GM21737 (cell line): ENCODE measurements at regions not wholly inside any gene's neighbourhood (a gene's known extent, or its start where the extent isn't known, plus 50 kb on each side); places are given as distances from the start of the nearest gene placed in this dataset.

ENCODE experiments used
- ATAC-seq: cut with Tn5 transposase; IDR thresholded peaks from one replicate; pipeline ENCODE4 v1.9.1; 2021; ENCODE audit warnings: mild to moderate bottlenecking, moderate library complexity; ENCODE audit not compliant: unreplicated experiment

DNA sequence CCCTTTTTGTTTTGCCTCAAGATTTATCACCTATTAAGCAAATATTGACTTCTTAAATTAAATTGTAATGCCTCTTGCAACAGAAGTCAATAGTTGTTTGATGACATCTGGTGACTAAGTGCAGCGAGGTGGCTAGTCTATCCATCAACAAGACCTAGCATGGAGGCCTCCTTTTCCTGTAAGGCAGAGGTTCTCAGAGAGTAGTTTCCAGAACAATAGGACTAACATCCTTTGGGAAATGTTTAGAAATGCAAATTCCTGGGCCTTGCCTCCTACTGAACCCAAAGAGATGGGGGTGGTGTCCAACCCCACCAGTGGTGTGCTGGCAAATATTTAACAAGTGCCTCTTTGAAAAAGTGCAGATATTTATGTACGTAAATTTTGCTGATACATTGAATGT, 143.7 kb downstream of the SCP2D1 start:
- ATAC-seq = no peak

DNA sequence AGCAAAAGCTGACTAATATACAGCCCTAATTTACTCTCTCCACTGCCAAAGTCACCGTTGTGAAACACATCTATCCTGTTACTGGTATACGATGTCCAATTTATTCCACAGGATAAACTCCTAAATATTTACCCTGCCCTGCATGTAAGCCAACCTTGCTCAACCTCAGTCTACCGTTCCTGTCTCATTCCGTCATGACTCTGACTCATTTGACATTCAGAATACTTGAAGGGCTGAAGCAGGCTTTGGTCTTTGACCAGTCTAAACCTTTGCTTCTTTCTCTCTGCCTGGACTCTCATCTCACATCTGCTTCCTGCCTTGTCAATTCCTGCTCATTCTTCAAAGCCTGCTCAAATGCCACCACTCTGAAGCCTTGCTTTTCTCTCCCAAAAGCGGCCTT, 157.5 kb downstream of the SCP2D1 start:
- no peak for ATAC-seq

DNA sequence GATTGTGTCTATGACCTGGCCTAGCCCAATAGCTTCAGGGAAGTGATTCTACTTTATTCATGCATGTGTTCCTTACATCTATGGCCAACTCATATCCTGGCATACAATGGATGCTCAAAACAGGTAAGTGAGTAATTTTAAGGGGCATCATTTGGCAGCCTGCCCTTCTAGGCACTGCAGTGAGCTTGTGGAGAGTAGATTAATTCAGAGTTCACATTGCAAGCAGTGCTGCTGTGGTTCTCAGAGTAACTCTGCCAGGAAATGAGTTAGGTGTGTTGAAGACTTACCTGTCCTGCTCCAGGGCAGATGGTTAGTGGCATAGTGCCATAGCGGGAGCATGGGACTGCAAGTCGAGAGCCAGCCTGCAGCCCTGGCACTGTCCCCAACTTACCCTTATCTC, 158.0 kb downstream of the SCP2D1 start:
- ATAC-seq = no peak

DNA sequence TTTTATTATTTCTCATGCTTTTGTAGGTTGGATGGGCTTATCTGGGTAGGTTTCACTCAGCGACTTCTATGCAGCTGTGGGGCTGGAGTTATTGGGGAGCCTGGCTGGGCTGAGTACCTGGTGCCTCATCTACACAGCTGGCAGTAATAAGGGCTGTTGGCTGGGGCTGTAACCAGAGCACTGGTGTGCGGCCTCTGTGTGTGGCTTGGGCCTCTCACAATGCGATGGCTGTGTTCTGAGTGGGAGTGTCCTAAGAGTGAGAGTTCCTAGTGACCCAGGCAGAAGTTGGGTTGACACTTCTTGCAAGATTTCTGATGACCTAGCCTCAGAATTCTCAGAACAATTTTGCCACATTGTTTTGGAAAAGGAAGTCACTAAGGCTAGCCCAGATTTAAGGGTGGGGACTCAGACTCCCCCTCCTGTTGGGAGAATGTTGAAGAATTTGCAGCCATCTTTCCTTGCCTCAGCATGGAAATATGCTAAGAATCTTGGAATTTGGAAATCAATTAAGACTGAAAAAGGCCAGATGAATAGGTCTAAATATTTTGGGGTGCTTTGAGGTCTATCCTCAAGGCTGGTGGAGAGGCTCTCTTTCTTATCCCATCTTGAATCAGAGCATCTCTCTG, 158.8 kb downstream of the SCP2D1 start:
- no peak for ATAC-seq

DNA sequence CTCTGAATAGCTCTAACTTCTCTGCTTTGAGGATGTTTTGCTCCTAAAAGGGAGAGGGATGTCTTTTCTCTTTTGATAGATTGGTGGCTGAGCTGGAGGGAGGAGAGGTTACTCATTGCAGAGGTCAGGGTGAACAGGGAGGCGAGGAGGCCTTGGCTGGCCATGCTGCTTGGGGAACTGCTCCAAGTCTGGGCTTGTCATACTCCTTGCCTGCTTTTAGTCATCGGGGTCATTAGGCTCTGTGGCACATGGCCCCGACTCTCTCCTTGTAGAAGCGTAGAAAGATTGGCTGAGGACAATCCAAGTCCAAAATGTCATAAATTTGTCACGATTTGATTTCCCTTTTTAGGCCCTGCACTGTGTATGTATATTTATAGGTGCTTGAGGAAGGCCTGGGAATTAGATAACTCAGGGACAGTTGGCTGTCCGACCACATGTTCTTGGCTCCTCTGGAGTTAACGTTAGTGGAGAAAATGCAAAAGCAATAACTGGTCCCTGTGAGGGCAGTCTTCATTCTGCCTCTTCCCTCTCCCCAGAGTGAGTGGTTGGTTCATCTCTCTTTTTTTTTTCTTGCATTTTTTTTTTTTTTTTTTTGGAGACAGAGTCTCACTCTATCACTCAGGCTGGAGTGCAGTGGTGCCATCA, 160.1 kb downstream of the SCP2D1 start:
- ATAC-seq = no peak

DNA sequence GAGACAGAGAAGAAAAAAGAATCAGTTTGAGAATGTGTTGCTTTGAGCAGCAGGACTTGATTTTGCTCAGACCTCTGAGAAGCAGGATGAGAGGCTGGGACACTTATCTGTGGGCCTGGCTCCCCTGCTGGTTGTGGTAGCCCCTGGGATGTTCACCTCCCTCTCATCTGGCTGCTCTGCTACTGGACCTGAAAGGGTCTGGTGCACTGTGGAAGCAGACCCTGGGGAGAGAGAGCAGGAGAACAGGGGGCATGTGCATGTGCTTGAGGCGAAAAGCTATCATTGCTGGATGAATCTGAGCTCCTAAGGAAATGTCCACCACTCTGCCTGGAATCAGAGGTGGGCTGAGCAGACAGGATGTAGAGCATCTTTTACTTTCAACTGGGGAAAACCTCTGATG, 161.1 kb downstream of the SCP2D1 start:
- ATAC-seq = no peak

DNA sequence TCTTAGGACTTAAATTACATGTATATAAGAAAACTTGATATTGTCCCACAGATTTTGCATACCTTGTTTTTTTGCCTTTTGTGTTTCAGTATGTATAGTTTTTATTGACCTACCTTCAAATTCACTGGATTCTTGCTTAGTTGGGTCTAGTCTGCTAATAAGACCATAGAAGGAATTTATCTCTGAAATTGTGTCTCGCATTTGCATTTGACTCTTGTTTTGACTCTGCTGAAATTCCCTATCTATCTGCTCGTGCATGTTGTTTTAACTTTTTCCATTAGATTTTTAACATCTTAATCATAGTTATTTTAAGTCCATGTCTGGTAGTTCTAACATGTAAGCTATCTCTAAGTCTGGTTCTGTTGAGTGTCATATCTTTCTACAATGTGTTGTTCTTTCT, 163.9 kb downstream of the SCP2D1 start:
- no peak for ATAC-seq

DNA sequence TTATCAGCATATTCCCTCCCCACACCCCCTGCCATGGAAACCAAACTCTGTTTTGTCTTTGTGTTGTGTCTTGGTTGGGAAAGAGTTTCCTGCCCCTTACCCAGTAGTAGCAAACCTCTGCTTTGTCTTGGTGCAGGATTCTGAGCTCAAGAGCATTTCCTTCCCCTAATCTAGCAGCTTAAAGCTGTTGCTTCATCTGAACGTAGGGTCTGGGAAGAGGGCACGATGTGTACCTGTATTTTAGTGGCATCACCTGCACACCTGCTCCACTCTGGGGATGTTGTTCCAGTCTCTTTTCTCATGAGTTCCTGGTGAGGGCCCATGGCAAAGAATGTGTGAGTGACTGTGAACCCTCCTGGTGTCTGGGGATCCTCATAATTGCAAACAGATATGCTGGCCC, 164.7 kb downstream of the SCP2D1 start:
- ATAC-seq = no peak

DNA sequence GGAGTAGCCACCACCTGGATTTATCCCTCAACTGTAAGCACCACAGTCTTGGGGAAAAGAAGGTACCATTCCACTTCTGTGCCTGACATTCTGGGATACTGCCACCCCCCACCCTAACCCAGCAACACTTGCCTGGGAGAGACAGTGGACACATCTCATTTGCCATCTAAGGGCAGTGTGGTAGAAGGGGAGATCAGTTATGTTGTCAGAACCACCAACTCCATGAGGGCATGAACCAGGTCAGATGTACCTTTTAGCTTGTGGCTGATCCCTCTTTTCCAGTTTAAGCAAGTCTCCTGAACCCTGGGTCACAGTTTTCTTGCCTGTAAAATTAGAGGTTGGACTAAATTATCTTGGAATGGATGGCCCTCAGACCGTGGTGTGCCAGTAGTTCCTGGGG, 165.5 kb downstream of the SCP2D1 start:
- no peak for ATAC-seq

DNA sequence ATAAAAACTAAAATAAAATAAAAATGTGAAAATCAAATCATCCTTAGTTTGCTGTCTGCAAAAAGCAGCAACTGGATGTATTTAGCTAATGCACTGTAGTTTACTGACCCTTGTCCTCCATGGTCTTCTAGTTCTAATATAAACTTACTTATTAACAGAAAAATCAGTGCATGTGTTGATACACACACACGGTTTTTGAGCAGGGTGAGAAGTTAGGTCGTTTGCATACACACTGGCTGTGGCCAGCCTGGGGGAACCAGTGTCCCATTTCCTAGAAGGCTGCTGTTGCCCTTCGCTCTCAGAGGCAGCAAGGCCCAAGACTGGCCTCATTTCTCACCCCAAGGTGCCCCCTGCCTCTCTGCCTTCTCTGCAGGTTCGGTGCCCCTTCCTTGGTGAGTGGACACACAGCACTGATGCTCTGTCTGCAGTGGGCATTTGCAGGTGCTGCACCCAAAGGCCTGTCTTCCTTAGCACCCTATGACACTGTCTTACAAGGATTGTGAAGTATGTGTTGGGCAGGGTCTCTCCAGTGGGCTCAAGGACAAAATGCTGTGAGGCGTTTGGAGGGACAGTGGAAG, 168.5 kb downstream of the SCP2D1 start:
- no peak for ATAC-seq

DNA sequence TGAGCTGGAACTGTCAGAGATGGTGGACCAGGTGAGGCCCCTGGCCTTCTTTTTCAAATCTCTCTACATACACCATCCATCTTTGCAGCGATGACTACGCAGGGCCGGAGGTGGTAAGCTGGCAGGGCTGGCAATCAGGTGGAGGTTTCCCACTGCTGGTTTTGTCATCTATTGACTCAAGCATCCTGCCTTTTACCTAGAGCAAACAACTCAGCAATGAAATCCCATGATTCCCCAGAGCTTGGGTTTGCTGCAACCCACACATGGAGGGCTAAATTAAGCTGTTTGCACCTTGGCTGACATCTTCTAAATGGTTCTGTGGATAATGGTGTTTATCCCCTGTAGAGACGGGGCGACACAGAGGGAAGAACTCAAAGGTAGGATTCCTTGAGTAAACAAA, 170.2 kb downstream of the SCP2D1 start:
- ATAC-seq = no peak

DNA sequence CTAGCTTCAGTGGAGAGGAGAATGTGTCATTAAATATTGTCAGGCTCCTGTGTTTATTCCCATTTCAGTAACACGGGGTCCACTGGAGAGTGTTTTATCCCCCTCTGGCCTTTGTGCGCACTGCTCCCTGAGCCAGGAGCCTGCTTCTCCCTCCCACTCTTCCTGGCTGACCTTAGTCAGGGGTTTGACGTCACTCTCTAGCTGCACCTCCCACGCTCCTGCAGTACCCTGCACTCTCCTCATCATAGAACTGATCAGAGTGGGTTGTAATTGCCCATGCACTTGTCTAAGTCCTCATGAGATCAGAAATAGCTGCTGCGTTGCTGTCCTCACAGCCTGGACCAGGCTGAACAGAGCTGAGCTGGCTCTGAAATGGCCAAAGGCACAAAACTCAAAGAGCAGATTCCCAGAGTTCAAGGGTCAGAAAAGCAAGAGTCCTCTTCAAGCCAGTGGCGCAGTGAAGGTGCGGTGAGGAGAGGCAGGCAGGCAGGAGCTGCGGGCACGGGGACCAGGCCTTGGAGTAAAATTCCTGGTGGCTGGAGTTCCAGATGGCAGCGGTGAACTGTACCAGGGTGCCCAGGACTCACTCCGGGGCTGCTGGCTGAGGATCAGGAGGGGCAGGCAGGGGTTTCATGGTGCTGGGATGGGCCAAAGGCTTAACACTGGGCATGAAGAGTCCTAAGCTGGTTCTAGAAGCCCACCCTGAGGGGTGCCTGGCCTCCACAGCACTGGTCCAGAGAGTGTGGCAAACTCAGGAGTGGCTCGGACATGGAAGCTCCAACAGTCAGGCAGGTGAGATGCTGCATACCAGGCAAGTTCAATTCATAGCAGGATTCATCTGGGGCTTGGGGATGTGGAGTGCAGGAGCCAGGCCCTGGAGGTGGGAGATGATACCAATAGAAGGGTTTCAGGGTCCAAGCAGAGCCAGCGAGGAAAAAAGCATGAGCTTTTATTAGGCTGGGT, 170.9 kb downstream of the SCP2D1 start:
- ATAC-seq = no peak

DNA sequence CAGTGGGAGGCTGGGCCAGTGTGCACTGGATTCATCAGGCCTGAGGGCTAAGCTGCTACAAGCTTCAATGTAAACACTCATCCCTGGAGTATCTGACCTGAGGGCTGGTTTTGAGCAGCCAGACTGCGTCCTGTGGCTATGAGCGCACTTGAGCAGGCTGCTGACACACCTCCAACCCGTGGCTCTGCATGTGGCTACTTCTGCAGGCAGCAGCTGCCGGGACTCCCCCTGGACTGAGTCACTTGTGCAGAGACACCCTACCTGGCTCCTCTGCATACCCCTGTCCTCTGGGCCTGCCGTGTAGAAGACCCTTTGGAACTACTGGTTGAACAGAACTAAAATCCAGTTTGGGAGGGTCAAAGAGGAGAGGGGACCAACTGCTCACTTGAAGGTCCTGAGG, 172.0 kb downstream of the SCP2D1 start:
- ATAC-seq = no peak

DNA sequence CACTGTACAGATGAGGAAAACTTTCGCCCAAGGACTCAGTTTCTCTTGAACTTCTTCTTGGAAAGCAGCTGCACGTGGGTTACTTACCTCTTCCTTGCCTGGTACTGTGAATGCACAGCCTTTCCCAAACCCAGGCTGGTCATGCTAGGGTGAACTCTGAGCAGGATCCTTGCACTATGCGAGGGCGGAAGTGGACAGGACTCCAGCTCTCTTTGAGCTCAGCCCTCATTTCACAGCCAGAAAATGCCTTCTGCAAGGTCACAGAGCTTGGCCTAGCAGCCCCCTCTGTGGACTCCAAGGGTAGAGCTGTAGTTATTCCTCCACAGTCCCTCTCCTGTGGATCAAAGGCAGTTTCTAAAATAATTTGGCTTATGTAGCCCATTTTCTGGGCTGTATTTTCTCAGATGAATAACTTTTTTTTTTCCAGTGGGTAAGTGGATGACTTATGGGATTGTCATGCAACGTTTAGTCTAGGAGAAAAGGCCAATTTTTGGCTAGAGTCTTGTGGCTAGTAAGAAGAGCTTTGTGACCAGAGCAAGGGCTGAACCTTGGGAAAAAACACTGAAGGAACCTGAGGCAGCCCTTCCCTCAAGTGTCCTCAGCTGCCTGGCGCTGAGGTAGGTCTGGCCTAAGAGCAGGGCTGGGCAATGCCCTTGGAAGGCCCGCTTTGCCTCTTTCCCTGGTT, 172.7 kb downstream of the SCP2D1 start:
- no peak for ATAC-seq

DNA sequence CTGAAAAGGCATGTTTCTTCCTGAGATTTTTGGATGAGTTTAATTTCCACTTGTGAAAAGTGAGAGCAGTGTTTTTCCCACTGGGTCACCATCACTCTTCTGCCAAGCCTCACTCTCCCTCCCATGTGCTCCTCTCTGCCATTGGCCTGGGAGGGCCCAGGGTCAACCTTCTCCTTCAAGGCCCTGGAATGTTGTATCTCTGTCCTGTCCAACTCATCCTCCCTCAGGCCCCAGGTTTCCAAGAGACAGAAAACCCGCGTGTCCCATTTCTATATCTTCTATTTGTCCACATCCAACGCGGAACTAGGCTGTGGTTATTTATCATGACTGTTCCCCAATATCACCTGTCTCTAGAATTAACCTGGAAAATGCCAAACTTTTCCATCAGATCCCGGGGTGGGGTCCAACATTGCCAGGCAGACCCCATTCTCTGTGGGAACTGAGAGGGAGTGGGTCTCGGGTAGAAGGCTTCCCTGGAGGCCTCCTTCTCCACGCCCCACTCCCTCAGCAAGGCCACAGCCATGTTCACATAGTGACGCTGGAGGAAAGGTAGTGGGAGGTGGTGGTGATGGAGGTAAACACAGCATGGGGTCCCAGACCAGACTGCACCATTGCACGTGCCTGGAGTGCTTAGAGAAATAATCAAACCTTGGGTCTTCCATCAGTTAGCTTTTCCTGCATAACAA, 173.5 kb downstream of the SCP2D1 start:
- ATAC-seq = no peak

DNA sequence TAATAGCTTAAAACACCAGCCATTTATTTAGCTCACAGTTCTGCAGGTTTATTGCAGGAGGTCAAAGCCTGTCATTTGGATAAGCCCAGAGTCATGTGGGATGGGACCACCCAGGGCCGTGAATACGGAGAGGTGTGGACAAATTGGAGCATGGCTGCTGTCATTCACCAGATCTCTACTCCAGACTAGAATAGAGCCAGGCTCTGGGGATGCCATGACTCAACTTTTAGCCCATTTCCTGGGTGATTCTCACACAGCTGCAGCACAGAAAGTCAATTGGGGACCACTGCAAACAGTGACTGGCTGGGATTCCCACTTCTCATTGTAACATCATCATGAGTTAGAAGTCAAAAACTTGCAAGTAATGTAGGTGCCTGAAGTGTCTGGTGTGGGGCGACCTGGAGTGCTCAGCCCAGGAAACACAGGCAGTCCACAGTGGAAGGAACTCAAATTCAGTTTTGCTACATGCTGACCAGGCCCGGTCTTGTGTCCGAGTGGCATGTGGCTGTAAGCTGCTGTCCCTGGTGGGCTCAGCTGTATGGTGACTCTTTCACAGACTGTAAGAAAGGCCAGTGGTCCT, 174.3 kb downstream of the SCP2D1 start:
- ATAC-seq = no peak

DNA sequence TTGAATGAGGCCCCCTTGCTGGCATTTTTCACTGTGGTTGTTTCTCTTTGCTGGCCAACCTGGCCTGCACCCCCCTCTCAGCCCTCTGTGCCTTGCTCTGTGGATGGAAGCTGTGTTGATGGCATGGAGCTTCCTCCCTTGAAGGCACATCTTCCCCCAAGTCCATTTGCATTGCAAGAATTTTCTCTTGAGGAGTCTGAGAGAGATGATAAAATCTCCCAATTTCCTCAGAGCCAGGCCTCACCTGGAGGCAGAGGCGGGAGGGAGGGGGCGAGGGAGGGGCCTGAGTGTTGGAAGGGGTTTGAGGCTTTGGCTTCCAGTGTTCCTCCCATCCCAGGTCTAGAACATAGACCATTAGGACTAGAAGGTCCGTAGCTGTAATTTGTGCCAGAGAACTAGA, 175.1 kb downstream of the SCP2D1 start:
- ATAC-seq = no peak

DNA sequence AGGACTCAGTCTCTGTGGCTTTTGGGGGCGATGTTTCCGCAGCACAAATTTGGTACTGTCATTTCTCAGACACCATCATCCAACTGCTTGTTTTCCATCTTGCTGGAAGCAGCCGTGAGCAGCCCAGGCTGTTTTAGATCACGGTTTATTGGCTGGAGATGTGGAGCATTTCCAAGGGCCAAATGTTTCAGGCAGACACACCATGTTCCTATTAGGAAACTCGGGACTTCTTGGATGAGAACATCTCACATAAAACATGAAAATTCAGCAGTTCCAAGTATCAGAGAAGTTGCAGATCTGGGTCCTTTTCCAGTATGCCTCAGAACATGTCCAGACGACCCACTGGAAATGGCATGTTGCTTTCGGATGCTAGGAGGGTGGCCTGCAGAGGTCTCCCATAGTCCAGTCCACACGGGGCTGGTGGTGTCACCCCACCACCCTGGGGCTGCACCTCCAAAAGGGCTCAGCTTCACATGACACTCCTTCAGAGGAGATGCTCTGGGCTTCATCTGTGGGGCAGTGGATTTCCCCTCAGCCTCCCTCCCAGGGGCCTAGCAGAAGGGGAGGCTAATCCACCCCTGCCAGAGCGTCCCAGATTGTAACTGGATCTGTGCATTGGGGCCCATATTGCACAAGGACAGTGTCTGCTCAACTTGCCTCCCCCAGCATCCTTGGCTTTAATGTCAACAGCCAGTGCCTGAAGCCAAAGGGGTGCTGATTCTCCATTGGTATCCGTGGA, 176.3 kb downstream of the SCP2D1 start:
- ATAC-seq = no peak

DNA sequence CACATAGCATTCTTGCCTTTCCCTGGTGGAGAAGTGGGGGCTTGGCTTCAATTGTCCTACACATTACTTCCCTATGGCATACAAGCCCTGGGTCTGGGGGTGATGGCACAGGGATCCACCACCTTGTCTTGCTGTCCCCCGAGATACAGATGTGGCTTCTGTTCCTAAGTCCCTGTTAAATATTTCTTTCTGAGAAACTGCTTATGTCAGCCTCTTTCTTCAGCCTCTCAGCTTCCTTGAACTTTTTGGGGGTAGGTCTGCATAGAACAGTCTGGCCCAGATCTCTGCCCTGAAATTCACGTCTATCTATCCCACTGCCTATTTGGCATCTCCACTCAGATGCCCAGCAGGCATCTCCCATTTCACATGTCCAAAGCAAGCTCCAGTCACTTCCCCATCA, 177.4 kb downstream of the SCP2D1 start:
- no peak for ATAC-seq
